GM12892 (cell line): ENCODE measurements at regions not wholly inside any gene's neighbourhood (a gene's known extent, or its start where the extent isn't known, plus 50 kb on each side); places are given as distances from the start of the nearest gene placed in this dataset.

Experiments
- POLR2A ChIP-seq: IDR thresholded peaks from 2 replicates; pipeline ENCODE4 v1.6.1; 2011; ENCODE audit warnings: low read depth, low read length, control low read depth
- POLR2AphosphoS5 ChIP-seq: IDR thresholded peaks from 2 replicates; pipeline ENCODE4 v1.6.1; 2011; ENCODE audit warnings: low read depth, low read length, control low read depth
- TAF1 ChIP-seq: IDR thresholded peaks from 2 replicates; pipeline ENCODE4 v1.6.1; 2011; ENCODE audit warnings: low read depth, mild to moderate bottlenecking, control low read depth, low read length, borderline replicate concordance

GRCh38 chr22:26952451-26953011 lies 295.1 kb downstream of the MIAT start:
- TF ChIP-seq POLR2A, result no peak
- no peak for TF ChIP-seq POLR2AphosphoS5
- no peak for TF ChIP-seq TAF1
